GM12878 (cell line): ENCODE measurements at regions not wholly inside any gene's neighbourhood (a gene's known extent, or its start where the extent isn't known, plus 50 kb on each side); places are given as distances from the start of the nearest gene placed in this dataset.

Experiments used
- ATAC-seq: fragments of 200-7000 bp; cut with Tn5 transposase; 3 replicates; pipeline ENCODE4 v1.9.1; 2020; ENCODE audit warnings: mild to moderate bottlenecking, moderate library complexity
- BruUV-seq: library from RNA; stranded (reverse); fragments of 400-500 nt; replicated peaks from 2 replicates; lab custom pipeline; 2021; lab: Mats Ljungman, UMichigan
- CTCF ChIA-PET: fragments of 300-600 bp; sonication (Branson Sonifier 250); formaldehyde crosslinking; extraction: SDS; loops from one replicate; lab custom pipeline; 2021; ENCODE audit warnings: inconsistent platforms; lab: Yijun Ruan, JAX
- POLR2A ChIA-PET: fragments of 350-600 bp; formaldehyde crosslinking; extraction: SDS; loops from one replicate; lab custom pipeline; 2021; ENCODE audit warnings: inconsistent platforms; lab: Charles Lee
- RAD21 ChIA-PET: fragments of 300-600 bp; sonication (Branson Sonifier 250); formaldehyde crosslinking; loops from one replicate; lab custom pipeline; 2023; ENCODE audit warnings: antibody characterized with exemption; ENCODE audit not compliant: unreplicated experiment; lab: Charles Lee
- SMC1A ChIA-PET: fragments of 300-600 bp; sonication (Branson Sonifier 250); formaldehyde crosslinking; loops from one replicate; lab custom pipeline; 2023; ENCODE audit not compliant: unreplicated experiment, uncharacterized antibody; lab: Charles Lee
- DNase-seq: peaks from one replicate; pipeline ENCODE4 v3.0.0-alpha.2; 2011; ENCODE audit warnings: low read depth, low spot score
- FAIRE-seq: peaks from 3 replicates; lab custom pipeline; 2011; peaks lifted over from hg19 to GRCh38; lab: Jason Lieb, UNC
- H2AFZ ChIP-seq: 2 replicates; pipeline ENCODE4 v1.6.0; 2011; ENCODE audit warnings: low read depth, low read length, control low read depth; ENCODE audit not compliant: control insufficient read depth
- H3K27ac ChIP-seq: 2 replicates; pipeline ENCODE4 v1.5.1; 2011; ENCODE audit warnings: control low read depth; ENCODE audit not compliant: control insufficient read depth, insufficient read depth
- H3K27me3 ChIP-seq, 2 experiments: replicated peaks in 1 of 2; 2 replicates each; pipeline versions ENCODE4 v1.6.0 to v1.6.1; 2011; ENCODE audit warnings: low read length in 1 of 2; ENCODE audit not compliant: control insufficient read depth in 2 of 2, insufficient read depth in 2 of 2
- H3K36me3 ChIP-seq, 2 experiments: 2 replicates each; pipeline ENCODE4 v1.5.1; 2011; ENCODE audit warnings: low read length in 1 of 2; ENCODE audit not compliant: control insufficient read depth in 2 of 2, insufficient read depth in 2 of 2
- H3K4me1 ChIP-seq: 2 replicates; pipeline ENCODE4 v1.6.1; 2011; ENCODE audit warnings: mild to moderate bottlenecking, low read length, moderate library complexity, mixed read lengths; ENCODE audit not compliant: control insufficient read depth, insufficient read depth
- H3K4me2 ChIP-seq: 2 replicates; pipeline ENCODE4 v1.6.0; 2011; ENCODE audit warnings: control low read depth; ENCODE audit not compliant: control insufficient read depth, insufficient read depth
- H3K4me3 ChIP-seq: fragments of 200-600 bp; sonication (generic); 2 replicates; pipeline ENCODE4 v1.5.1; 2016
- H3K79me2 ChIP-seq: 2 replicates; pipeline ENCODE4 v1.6.0; 2011; ENCODE audit warnings: low read length; ENCODE audit not compliant: control insufficient read depth, insufficient read depth
- H3K9ac ChIP-seq: 2 replicates; pipeline ENCODE4 v1.8.0; 2011; ENCODE audit warnings: low read length, control low read depth, mixed read lengths; ENCODE audit not compliant: control insufficient read depth, insufficient read depth
- H3K9me3 ChIP-seq: replicated peaks from 3 replicates; pipeline ENCODE4 v1.5.1; 2011; ENCODE audit warnings: mild to moderate bottlenecking, low read length; ENCODE audit not compliant: control insufficient read depth, insufficient read depth
- H4K20me1 ChIP-seq: 2 replicates; pipeline ENCODE4 v1.6.0; 2011; ENCODE audit not compliant: control insufficient read depth, insufficient read depth
- HCFC1 ChIP-seq: fragments of 150-350 bp; IDR thresholded peaks from 2 replicates; pipeline ENCODE4 v1.6.1; 2014; ENCODE audit warnings: low read length
- IRF4 ChIP-seq: IDR thresholded peaks from 2 replicates; pipeline ENCODE4 v1.6.1; 2011; ENCODE audit warnings: low read depth, low read length
- PAX5 ChIP-seq: IDR thresholded peaks from 2 replicates; pipeline ENCODE4 v1.6.1; 2011; ENCODE audit warnings: low read depth, low read length, borderline replicate concordance
- POLR2AphosphoS5 ChIP-seq: IDR thresholded peaks from 2 replicates; pipeline ENCODE4 v1.6.1; 2011; ENCODE audit warnings: mild to moderate bottlenecking, low read length, inconsistent platforms
- SREBF2 ChIP-seq: IDR thresholded peaks from 2 replicates; pipeline ENCODE4 v1.6.1; 2012; ENCODE audit warnings: mild to moderate bottlenecking, low read length
- WGBS: methylation state at CpG from one replicate; pipeline ENCODE4 v1.1.6; 2016; ENCODE audit warnings: low lambda C conversion rate; ENCODE audit not compliant: insufficient replicate concordance, insufficient coverage; ENCODE audit errors: missing lambda C conversion rate; 5-methylcytosine and 5-hydroxymethylcytosine counted together
- in situ Hi-C: fragments of 300-500 bp; cut with MboI; formaldehyde crosslinking; loops from 9 replicates; pipeline ENCODE4 v1.14.3; 2018; ENCODE audit warnings: mixed read lengths
- intact Hi-C: fragments of 100-400 bp; cut with micrococcal nuclease; formaldehyde crosslinking; loops from one replicate; pipeline ENCODE4 v1.14.2; 2022; ENCODE audit not compliant: unreplicated experiment

- intact Hi-C loops (no loop called here), in situ Hi-C loops (no loop called here)
- ATAC-seq (no peak), FAIRE-seq (no peak), DNase-seq (no peak)
- SMC1A ChIA-PET: no interaction called here
- Histone ChIP-seq H4K20me1 (no peaks in the 10 kb centered on the region), H2AFZ (no peak overlapping the region), H3K27me3 (peaks cover 0 to 6% of the 10 kb centered on the region in 2 experiments; a peak in 2 of 4 replicates), H3K36me3 (no peaks in the 10 kb centered on the region), H3K9me3 (no peaks in the 10 kb centered on the region), H3K79me2 (no peaks in the 10 kb centered on the region), H3K27ac (no peak overlapping the region), H3K4me2 (no peak overlapping the region), H3K4me1 (no peaks in the 10 kb centered on the region), H3K4me3 (no peak overlapping the region), H3K9ac (no peak overlapping the region)
- no TSS peak for BruUV-seq
- POLR2A ChIA-PET: no interaction called here
- WGBS: 0% methylated on average over 2 of the region's 3 CpGs
- RAD21 ChIA-PET: no interaction called here
- CTCF ChIA-PET: no interaction called here
- TF ChIP-seq PAX5: no peak
- TF ChIP-seq POLR2AphosphoS5: no peak
- TF ChIP-seq IRF4: no peak
Observed at GRCh38 chr3:13693441-13693840, 144.5 kb downstream of the FBLN2 start.

GRCh38 chr3:13690636-13691035, 141.7 kb downstream of the FBLN2 start:
- Histone ChIP-seq H3K4me3 (no peak overlapping the region), H3K27ac (no peak overlapping the region), H3K9ac (no peak overlapping the region), H3K4me2 (no peak overlapping the region), H3K27me3 (peaks cover 0 to 6% of the 10 kb centered on the region in 2 experiments; a peak in 3 of 4 replicates), H3K36me3 (no peaks in the 10 kb centered on the region), H2AFZ (no peak overlapping the region), H3K4me1 (no peaks in the 10 kb centered on the region), H4K20me1 (no peaks in the 10 kb centered on the region), H3K79me2 (no peaks in the 10 kb centered on the region), H3K9me3 (no peaks in the 10 kb centered on the region)
- POLR2A ChIA-PET: no interaction called here
- FAIRE-seq (no peak), DNase-seq (no peak), ATAC-seq (no peak)
- CTCF ChIA-PET: no interaction called here
- intact Hi-C loops (no loop called here), in situ Hi-C loops (no loop called here)
- 0% methylated on average over 2 of the region's 2 CpGs for WGBS
- RAD21 ChIA-PET: no interaction called here
- SMC1A ChIA-PET: no interaction called here
- no TSS peak for BruUV-seq
- TF ChIP-seq HCFC1: no peak
- TF ChIP-seq SREBF2: no peak
